Parathyroid adenoma (tissue), 2 donors: ENCODE measurements at regions not wholly inside any gene's neighbourhood (a gene's known extent, or its start where the extent isn't known, plus 50 kb on each side); places are given as distances from the start of the nearest gene placed in this dataset.

Experiments used
- H2AFZ ChIP-seq: fragments of 300-600 bp; sonication (generic); one replicate; pipeline ENCODE4 v1.7.0; 2017; ENCODE audit warnings: antibody characterized with exemption, mild to moderate bottlenecking
- H3K27ac ChIP-seq: fragments of 300-600 bp; sonication (generic); one replicate; pipeline ENCODE4 v1.7.0; 2017
- H3K27me3 ChIP-seq: fragments of 300-600 bp; sonication (generic); one replicate; pipeline ENCODE4 v1.7.0; 2017; ENCODE audit warnings: low read length; ENCODE audit not compliant: control insufficient read depth, insufficient read depth
- H3K36me3 ChIP-seq: fragments of 300-600 bp; sonication (generic); one replicate; pipeline ENCODE4 v1.7.0; 2017; ENCODE audit warnings: low read length; ENCODE audit not compliant: control insufficient read depth, insufficient read depth
- H3K4me1 ChIP-seq: fragments of 300-600 bp; sonication (generic); one replicate; pipeline ENCODE4 v1.7.0; 2017; ENCODE audit warnings: control low read depth
- H3K4me2 ChIP-seq: fragments of 300-600 bp; sonication (generic); one replicate; pipeline ENCODE4 v1.7.0; 2017; ENCODE audit warnings: low read length
- H3K4me3 ChIP-seq: fragments of 300-600 bp; sonication (generic); one replicate; pipeline ENCODE4 v1.7.0; 2017; ENCODE audit warnings: low read depth, low read length
- H3K79me2 ChIP-seq: fragments of 300-600 bp; sonication (generic); one replicate; pipeline ENCODE4 v1.7.0; 2017; ENCODE audit warnings: control low read depth
- H3K9ac ChIP-seq: fragments of 300-600 bp; sonication (generic); one replicate; pipeline ENCODE4 v1.7.0; 2017; ENCODE audit warnings: mild to moderate bottlenecking
- H3K9me3 ChIP-seq: fragments of 300-600 bp; sonication (generic); one replicate; pipeline ENCODE4 v1.7.0; 2017; ENCODE audit warnings: low read length; ENCODE audit not compliant: control insufficient read depth
- CTCF ChIP-seq: fragments of 300-600 bp; sonication (generic); IDR thresholded peaks from one replicate; pipeline ENCODE4 v1.7.0; 2017; ENCODE audit warnings: antibody characterized with exemption, mild to moderate bottlenecking
- donor health status: primary hyperparathyroidism.

GRCh38 chr3:59472541-59472940 is 422.7 kb upstream of the CFAP20DC start:
- Histone ChIP-seq H2AFZ (no peak overlapping the region), H3K27me3 (no peaks in the 10 kb centered on the region), H3K36me3 (no peaks in the 10 kb centered on the region), H3K79me2 (no peaks in the 10 kb centered on the region), H3K4me3 (no peak overlapping the region), H3K4me1 (no peaks in the 10 kb centered on the region), H3K27ac (no peak overlapping the region), H3K9ac (no peak overlapping the region), H3K9me3 (no peaks in the 10 kb centered on the region), H3K4me2 (no peak overlapping the region)
- no peak for TF ChIP-seq CTCF

DNA sequence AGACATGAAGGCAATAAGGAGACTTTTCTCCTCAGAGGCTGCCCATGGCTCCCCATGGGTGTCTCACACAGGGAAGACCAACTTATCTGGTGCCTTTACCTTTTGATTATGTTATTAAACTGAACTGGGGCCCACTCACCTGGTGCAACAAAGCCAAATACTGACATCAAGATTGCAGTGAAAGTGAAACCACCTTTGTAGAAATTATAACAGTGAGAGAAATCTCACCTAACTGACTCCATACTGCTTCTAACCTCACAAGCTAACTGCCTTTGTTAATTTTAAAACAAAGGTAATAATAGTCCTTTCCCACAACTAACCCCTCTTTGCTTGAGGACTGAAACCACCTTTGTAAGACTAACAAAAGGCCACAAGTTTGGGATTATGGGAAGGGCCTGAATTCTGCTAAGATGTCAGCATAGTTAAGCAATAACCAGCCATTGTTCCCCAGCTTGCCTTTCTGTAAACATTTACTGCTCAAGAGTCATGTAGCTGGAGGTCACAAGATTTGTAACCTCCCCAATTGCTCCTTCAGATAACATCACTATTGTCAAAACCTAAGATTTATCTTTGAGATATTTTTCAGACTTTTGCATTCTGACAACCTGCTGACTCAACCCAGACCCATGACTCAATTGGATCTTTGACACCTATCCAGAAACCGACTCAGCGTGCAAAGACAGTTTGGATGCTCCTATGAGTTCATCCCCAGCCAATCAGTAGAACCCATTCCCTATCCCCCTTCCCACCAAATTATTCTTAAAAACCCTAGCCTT is 420.3 kb upstream of the CFAP20DC start:
- TF ChIP-seq CTCF = no peak
- Histone ChIP-seq H3K27ac (no peak overlapping the region), H3K4me2 (no peak overlapping the region), H3K36me3 (no peaks in the 10 kb centered on the region), H2AFZ (no peak overlapping the region), H3K9ac (no peak overlapping the region), H3K4me1 (no peaks in the 10 kb centered on the region), H3K79me2 (no peaks in the 10 kb centered on the region), H3K27me3 (no peaks in the 10 kb centered on the region), H3K9me3 (no peaks in the 10 kb centered on the region), H3K4me3 (no peak overlapping the region)

DNA sequence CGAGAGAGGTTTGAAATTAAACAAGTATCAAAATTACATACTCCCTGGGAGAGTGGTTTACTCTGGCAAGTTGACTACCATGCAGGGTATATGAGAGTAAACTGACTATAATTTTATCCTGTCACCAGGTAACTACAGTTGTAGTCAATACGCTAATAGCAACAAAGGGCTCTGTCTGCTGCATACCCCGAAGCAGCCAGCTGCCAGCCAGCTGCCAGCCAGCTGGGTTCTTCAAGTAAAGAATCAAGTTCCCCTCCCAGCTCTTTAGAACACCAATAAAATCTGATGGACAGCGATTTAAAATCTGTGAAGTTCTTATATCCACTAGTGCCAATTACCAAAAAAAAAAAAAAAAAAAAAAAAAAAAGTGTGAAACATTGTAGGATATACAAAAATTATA is 417.7 kb upstream of the CFAP20DC start:
- no peak for TF ChIP-seq CTCF
- H3K36me3 ChIP-seq = no peaks in the 10 kb centered on the region
- no peak overlapping the region for H2AFZ ChIP-seq
- no peaks in the 10 kb centered on the region for H3K9me3 ChIP-seq
- H3K4me1 ChIP-seq = no peaks in the 10 kb centered on the region
- H3K9ac ChIP-seq = no peak overlapping the region
- no peak overlapping the region for H3K4me3 ChIP-seq
- no peaks in the 10 kb centered on the region for H3K79me2 ChIP-seq
- H3K4me2 ChIP-seq = no peak overlapping the region
- H3K27me3 ChIP-seq = no peaks in the 10 kb centered on the region
- H3K27ac ChIP-seq = no peak overlapping the region

- no peaks in the 10 kb centered on the region for H3K4me1 ChIP-seq
- H3K4me2 ChIP-seq = no peak overlapping the region
- H3K79me2 ChIP-seq = no peaks in the 10 kb centered on the region
- H3K4me3 ChIP-seq = no peak overlapping the region
- no peak overlapping the region for H3K27ac ChIP-seq
- no peaks in the 10 kb centered on the region for H3K36me3 ChIP-seq
- H3K9ac ChIP-seq = no peak overlapping the region
- H3K9me3 ChIP-seq = no peaks in the 10 kb centered on the region
- H2AFZ ChIP-seq = no peak overlapping the region
- H3K27me3 ChIP-seq = no peaks in the 10 kb centered on the region
- TF ChIP-seq CTCF = no peak
These were observed 414.4 kb upstream of the CFAP20DC start for GRCh38 chr3:59464187-59464586.

DNA sequence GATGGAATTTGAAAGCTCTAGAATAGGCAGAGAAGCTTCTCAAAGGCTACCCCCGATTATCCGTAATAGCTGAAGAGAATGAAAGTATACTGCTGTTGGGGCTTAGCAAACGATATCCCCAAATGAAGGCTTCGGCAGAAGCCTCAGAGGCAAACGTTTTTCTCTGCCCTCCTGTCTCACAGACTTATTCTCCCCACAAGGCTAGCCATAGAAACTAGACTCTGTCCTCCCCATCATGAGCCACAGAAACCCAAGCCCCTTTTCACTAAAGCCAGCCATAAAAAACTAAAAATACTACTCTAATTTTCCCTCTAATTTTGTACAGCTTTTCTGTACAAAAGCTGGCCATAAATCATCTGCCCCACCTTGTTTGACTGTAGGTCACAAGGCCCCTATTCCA is 413.4 kb upstream of the CFAP20DC start:
- Histone ChIP-seq H3K79me2 (no peaks in the 10 kb centered on the region), H3K27me3 (no peaks in the 10 kb centered on the region), H3K4me1 (no peaks in the 10 kb centered on the region), H3K4me2 (no peak overlapping the region), H3K27ac (no peak overlapping the region), H3K4me3 (no peak overlapping the region), H2AFZ (no peak overlapping the region), H3K36me3 (no peaks in the 10 kb centered on the region), H3K9me3 (no peaks in the 10 kb centered on the region), H3K9ac (no peak overlapping the region)
- TF ChIP-seq CTCF = no peak
